ENCODE measurements at regions not wholly inside any gene's neighbourhood (a gene's known extent, or its start where the extent isn't known, plus 50 kb on each side); places are given as distances from the start of the nearest gene placed in this dataset.

DNA sequence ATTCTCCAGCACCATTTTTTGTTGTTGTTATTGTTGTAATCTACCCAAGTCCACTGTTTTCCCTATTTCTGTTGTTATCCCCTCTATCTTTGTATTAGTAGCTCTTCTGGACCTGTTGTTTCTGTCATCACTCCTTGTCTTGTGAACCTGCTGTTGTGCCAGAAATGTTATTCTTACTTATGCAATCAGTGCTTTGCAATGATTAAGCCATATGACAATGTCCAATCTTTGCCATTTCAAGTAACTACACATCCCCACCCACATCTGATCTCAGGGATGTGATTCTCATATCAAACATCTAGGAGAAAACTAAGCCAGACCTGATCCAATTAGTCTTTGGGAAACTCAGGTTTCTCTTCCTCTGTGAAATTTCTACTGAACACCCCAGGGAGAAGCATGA is 472.6 kb upstream of the KLHL1 start:
- TF ChIP-seq, protein P1, sequence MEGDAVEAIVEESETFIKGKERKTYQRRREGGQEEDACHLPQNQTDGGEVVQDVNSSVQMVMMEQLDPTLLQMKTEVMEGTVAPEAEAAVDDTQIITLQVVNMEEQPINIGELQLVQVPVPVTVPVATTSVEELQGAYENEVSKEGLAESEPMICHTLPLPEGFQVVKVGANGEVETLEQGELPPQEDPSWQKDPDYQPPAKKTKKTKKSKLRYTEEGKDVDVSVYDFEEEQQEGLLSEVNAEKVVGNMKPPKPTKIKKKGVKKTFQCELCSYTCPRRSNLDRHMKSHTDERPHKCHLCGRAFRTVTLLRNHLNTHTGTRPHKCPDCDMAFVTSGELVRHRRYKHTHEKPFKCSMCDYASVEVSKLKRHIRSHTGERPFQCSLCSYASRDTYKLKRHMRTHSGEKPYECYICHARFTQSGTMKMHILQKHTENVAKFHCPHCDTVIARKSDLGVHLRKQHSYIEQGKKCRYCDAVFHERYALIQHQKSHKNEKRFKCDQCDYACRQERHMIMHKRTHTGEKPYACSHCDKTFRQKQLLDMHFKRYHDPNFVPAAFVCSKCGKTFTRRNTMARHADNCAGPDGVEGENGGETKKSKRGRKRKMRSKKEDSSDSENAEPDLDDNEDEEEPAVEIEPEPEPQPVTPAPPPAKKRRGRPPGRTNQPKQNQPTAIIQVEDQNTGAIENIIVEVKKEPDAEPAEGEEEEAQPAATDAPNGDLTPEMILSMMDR (IDR thresholded peaks at IDR 0.05): no peak
- no peak for TF ChIP-seq ZFX (IDR thresholded peaks at IDR 0.05; ENCODE audit: borderline replicate concordance)
